Hepatocyte (in vitro differentiated cells): ENCODE measurements at regions not wholly inside any gene's neighbourhood (a gene's known extent, or its start where the extent isn't known, plus 50 kb on each side); places are given as distances from the start of the nearest gene placed in this dataset.
A peak's percentile ranks its signal among the peaks of the same experiment; 100 is the strongest.

Source experiments
- EZH2 ChIP-seq: fragments of 200-600 bp; sonication (generic); IDR thresholded peaks from 2 replicates; pipeline ENCODE4 v1.6.1; 2016; ENCODE audit warnings: antibody characterized with exemption, mild to moderate bottlenecking, borderline replicate concordance
- TF ChIP-seq, protein P1 (sequence below): fragments of 200-600 bp; sonication (generic); IDR thresholded peaks from 2 replicates; pipeline ENCODE4 v1.5.1; 2016; ENCODE audit warnings: antibody characterized with exemption, mild to moderate bottlenecking; ENCODE audit not compliant: poor library complexity

DNA sequence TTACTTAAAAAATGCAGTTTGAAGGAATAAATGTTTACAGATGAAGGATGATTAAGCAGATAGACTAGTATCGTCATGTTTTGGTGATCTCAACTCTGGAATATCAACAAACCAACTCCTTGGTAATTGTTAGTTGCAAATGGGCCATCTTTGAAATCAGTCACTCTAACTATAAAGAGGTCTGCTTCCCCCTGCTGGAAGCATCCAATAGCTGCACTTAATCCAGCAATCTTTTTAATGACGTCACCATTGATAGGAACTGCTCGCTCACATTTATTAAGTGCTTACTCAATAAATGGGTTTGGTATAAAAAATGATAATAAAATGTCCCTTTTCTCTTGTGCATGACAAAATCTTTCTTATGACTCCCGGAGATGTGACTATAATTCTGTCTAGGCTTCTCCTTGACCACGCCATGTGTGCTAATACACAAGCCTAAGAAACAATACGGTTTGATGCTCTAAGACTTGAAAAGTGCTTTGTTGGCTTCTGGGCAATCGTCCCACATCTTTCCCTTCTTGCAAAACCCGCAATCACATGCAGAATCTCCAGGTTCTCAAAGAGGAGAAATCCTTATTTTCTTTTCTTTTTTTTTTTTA lies 227.6 kb upstream of the POU1F1 start:
- TF ChIP-seq, protein P1, sequence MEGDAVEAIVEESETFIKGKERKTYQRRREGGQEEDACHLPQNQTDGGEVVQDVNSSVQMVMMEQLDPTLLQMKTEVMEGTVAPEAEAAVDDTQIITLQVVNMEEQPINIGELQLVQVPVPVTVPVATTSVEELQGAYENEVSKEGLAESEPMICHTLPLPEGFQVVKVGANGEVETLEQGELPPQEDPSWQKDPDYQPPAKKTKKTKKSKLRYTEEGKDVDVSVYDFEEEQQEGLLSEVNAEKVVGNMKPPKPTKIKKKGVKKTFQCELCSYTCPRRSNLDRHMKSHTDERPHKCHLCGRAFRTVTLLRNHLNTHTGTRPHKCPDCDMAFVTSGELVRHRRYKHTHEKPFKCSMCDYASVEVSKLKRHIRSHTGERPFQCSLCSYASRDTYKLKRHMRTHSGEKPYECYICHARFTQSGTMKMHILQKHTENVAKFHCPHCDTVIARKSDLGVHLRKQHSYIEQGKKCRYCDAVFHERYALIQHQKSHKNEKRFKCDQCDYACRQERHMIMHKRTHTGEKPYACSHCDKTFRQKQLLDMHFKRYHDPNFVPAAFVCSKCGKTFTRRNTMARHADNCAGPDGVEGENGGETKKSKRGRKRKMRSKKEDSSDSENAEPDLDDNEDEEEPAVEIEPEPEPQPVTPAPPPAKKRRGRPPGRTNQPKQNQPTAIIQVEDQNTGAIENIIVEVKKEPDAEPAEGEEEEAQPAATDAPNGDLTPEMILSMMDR, result peak; percentile 66
- TF ChIP-seq EZH2, result no peak
